Endothelial cell of umbilical vein (primary cell): ENCODE measurements at regions not wholly inside any gene's neighbourhood (a gene's known extent, or its start where the extent isn't known, plus 50 kb on each side); places are given as distances from the start of the nearest gene placed in this dataset.

Experiments
- BruUV-seq: library from RNA; stranded (reverse); fragments of 400-500 nt; replicated peaks from 2 replicates; lab custom pipeline; 2021; lab: Mats Ljungman, UMichigan
- CTCF ChIA-PET: fragments of 300-600, 350-600 bp; sonication (Branson Sonifier 250); formaldehyde crosslinking; loops from one replicate; lab custom pipeline; 2021; ENCODE audit warnings: antibody characterized with exemption, inconsistent platforms; lab: Charles Lee
- POLR2A ChIA-PET: fragments of 300-600, 350-600 bp; sonication (Branson Sonifier 250); formaldehyde crosslinking; loops from one replicate; lab custom pipeline; 2021; ENCODE audit warnings: antibody characterized with exemption, inconsistent platforms; lab: Charles Lee
- DNase-seq: peaks from one replicate; pipeline ENCODE4 v3.0.0-alpha.2; 2011; ENCODE audit warnings: low read depth, low spot score
- FAIRE-seq: peaks from 2 replicates; lab custom pipeline; 2011; peaks lifted over from hg19 to GRCh38; lab: Jason Lieb, UNC
- H2AFZ ChIP-seq: 2 replicates; pipeline ENCODE4 v1.6.0; 2012; ENCODE audit warnings: low read depth, low read length, control low read depth, inconsistent platforms
- H3K27ac ChIP-seq: 2 replicates; pipeline ENCODE4 v1.5.1; 2011; ENCODE audit warnings: low read depth, mild to moderate bottlenecking, control low read depth, low read length, moderate library complexity; ENCODE audit not compliant: insufficient read depth
- H3K27me3 ChIP-seq, 2 experiments: 2 replicates each; pipeline versions ENCODE4 v1.6.0 to v1.6.1; 2011; ENCODE audit warnings: low read length in 2 of 2, mixed read lengths in 1 of 2; ENCODE audit not compliant: control insufficient read depth in 2 of 2, insufficient read depth in 2 of 2
- H3K36me3 ChIP-seq, 2 experiments: 2 replicates in 1 of 2; 3 replicates in 1 of 2; pipeline ENCODE4 v1.5.1; 2011; ENCODE audit warnings: low read length in 2 of 2, mild to moderate bottlenecking in 1 of 2, moderate library complexity in 1 of 2; ENCODE audit not compliant: control insufficient read depth in 2 of 2, insufficient read depth in 2 of 2; ENCODE audit errors: extremely low read depth in 1 of 2
- H3K4me1 ChIP-seq: 3 replicates; pipeline ENCODE4 v1.5.1; 2011; ENCODE audit warnings: mild to moderate bottlenecking, low read length; ENCODE audit not compliant: control insufficient read depth, insufficient read depth; ENCODE audit errors: extremely low read depth
- H3K4me2 ChIP-seq: 2 replicates; pipeline ENCODE4 v1.6.1; 2011; ENCODE audit warnings: low read length, control low read depth, mixed read lengths; ENCODE audit not compliant: insufficient read depth
- H3K4me3 ChIP-seq, 3 experiments: fragments of 200-600 bp in 1 of 3; sonication (generic), shearing (Covaris generic) in 1 of 3; replicated peaks in 1 of 3; 2 replicates each; pipeline ENCODE4 v1.5.1; 2011 to 2016; ENCODE audit warnings: control low read depth in 3 of 3, low read length in 3 of 3, mild to moderate bottlenecking in 2 of 3, inconsistent platforms in 1 of 3, low read depth in 1 of 3, moderate library complexity in 1 of 3; ENCODE audit not compliant: insufficient read depth in 1 of 3
- H3K79me2 ChIP-seq: 2 replicates; pipeline ENCODE4 v1.6.0; 2012; ENCODE audit warnings: low read length, inconsistent platforms; ENCODE audit not compliant: control insufficient read depth, insufficient read depth
- H3K9ac ChIP-seq: replicated peaks from 2 replicates; pipeline ENCODE3; 2011; ENCODE audit warnings: low read length, control low read depth; ENCODE audit not compliant: insufficient read depth; ENCODE audit errors: extremely low read depth
- H3K9me1 ChIP-seq: replicated peaks from 3 replicates; pipeline ENCODE4 v1.6.0; 2011; ENCODE audit warnings: mild to moderate bottlenecking, low read length; ENCODE audit not compliant: control insufficient read depth, insufficient read depth; ENCODE audit errors: extremely low read depth
- H3K9me3 ChIP-seq: replicated peaks from 2 replicates; pipeline ENCODE4 v1.5.1; 2012; ENCODE audit warnings: low read length, inconsistent platforms; ENCODE audit not compliant: control insufficient read depth, insufficient read depth
- H4K20me1 ChIP-seq: replicated peaks from 2 replicates; pipeline ENCODE3; 2011; ENCODE audit warnings: mild to moderate bottlenecking, low read length; ENCODE audit not compliant: control insufficient read depth, insufficient read depth; ENCODE audit errors: extremely low read depth
- EZH2 ChIP-seq: IDR thresholded peaks from 2 replicates; pipeline ENCODE4 v1.6.1; 2012; ENCODE audit warnings: borderline replicate concordance, low read depth, mild to moderate bottlenecking, moderate library complexity, low read length, inconsistent platforms; ENCODE audit not compliant: severe bottlenecking
- FOS ChIP-seq: IDR thresholded peaks from 2 replicates; pipeline ENCODE4 v1.6.1; 2011; ENCODE audit warnings: mild to moderate bottlenecking, low read length, moderate library complexity, borderline replicate concordance; ENCODE audit not compliant: insufficient read depth
- GATA2 ChIP-seq: IDR thresholded peaks from 2 replicates; pipeline ENCODE4 v1.7.0; 2011; ENCODE audit warnings: low read depth, mild to moderate bottlenecking, moderate library complexity, mixed read lengths, low read length; ENCODE audit not compliant: insufficient read length, insufficient read depth
- JUN ChIP-seq: IDR thresholded peaks from 2 replicates; pipeline ENCODE4 v1.6.1; 2011; ENCODE audit warnings: borderline replicate concordance, low read depth; ENCODE audit not compliant: insufficient read length, insufficient read depth
- MYC ChIP-seq: IDR thresholded peaks from one replicate; pipeline ENCODE4 v1.6.1; 2011; ENCODE audit warnings: mild to moderate bottlenecking, low read depth, low read length
- POLR2A ChIP-seq: IDR thresholded peaks from 2 replicates; pipeline ENCODE4 v1.6.1; 2012; ENCODE audit warnings: low read depth, mild to moderate bottlenecking, control low read depth, low read length
- POLR2AphosphoS5 ChIP-seq: IDR thresholded peaks from 2 replicates; pipeline ENCODE4 v1.6.1; 2012; ENCODE audit warnings: low read depth, mild to moderate bottlenecking, control low read depth, low read length, moderate library complexity; ENCODE audit not compliant: insufficient read depth
- dilution Hi-C: fragments of 300-500 bp; cut with MboI; formaldehyde crosslinking; loops from one replicate; pipeline ENCODE4 v1.15.0; 2019; ENCODE audit warnings: low sequenced_read_pairs; ENCODE audit not compliant: extremely low pct_ligation_motif_present
- intact Hi-C: fragments of 100-400 bp; cut with micrococcal nuclease; formaldehyde crosslinking; loops from one replicate; pipeline ENCODE4 v1.10.0; 2022
- TF ChIP-seq, protein P1 (sequence below): IDR thresholded peaks from 2 replicates; pipeline ENCODE4 v1.6.1; 2011; ENCODE audit not compliant: insufficient read depth, insufficient read length
- TF ChIP-seq, protein P2 (sequence below), 2 donors: IDR thresholded peaks; 1 replicate in 1 of 2; 2 replicates in 1 of 2; pipeline ENCODE4 v1.5.1; 2011; ENCODE audit warnings: low read length in 2 of 2, mild to moderate bottlenecking in 2 of 2, moderate library complexity in 2 of 2, control low read depth in 1 of 2, inconsistent platforms in 1 of 2, low read depth in 1 of 2; ENCODE audit not compliant: insufficient read depth in 1 of 2; ENCODE audit errors: extremely low read depth in 1 of 2

DNA sequence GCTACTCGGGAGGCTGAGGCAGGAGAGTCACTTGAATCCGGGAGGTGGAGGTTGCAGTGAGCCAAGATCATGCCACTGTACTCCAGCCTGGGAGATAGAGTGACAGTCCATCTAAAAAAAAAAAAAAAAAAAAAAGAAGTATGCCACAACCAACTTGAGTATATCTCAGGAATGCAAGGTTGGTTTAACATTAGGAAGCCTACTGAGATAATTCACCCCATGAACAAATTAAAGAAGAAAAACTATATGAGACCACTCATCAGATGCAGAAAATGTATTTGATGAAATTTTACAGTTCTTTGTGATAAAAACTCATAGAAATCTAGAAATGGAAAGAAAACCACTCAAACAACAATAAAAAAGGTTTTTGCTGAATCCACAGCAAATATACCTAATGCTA is 373.8 kb downstream of the LMO4 start:
- Histone ChIP-seq H3K27me3 (no peaks in the 10 kb centered on the region), H3K9ac (no peak overlapping the region), H3K27ac (no peak overlapping the region), H3K9me3 (no peaks in the 10 kb centered on the region), H3K36me3 (no peaks in the 10 kb centered on the region), H3K4me2 (no peak overlapping the region), H3K79me2 (no peaks in the 10 kb centered on the region), H2AFZ (no peak overlapping the region), H3K9me1 (no peaks in the 10 kb centered on the region), H4K20me1 (no peaks in the 10 kb centered on the region), H3K4me3 (no peak overlapping the region), H3K4me1 (no peaks in the 10 kb centered on the region)
- DNase-seq (no peak), FAIRE-seq (no peak)
- no peak for TF ChIP-seq FOS
- no peak for TF ChIP-seq POLR2AphosphoS5
- no peak for TF ChIP-seq POLR2A
- TF ChIP-seq GATA2: no peak
- no peak for TF ChIP-seq JUN
- no peak for TF ChIP-seq EZH2
- no peak for TF ChIP-seq MYC
- TF ChIP-seq, protein P1, sequence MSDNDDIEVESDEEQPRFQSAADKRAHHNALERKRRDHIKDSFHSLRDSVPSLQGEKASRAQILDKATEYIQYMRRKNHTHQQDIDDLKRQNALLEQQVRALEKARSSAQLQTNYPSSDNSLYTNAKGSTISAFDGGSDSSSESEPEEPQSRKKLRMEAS: no peak
- TF ChIP-seq, protein P2, sequence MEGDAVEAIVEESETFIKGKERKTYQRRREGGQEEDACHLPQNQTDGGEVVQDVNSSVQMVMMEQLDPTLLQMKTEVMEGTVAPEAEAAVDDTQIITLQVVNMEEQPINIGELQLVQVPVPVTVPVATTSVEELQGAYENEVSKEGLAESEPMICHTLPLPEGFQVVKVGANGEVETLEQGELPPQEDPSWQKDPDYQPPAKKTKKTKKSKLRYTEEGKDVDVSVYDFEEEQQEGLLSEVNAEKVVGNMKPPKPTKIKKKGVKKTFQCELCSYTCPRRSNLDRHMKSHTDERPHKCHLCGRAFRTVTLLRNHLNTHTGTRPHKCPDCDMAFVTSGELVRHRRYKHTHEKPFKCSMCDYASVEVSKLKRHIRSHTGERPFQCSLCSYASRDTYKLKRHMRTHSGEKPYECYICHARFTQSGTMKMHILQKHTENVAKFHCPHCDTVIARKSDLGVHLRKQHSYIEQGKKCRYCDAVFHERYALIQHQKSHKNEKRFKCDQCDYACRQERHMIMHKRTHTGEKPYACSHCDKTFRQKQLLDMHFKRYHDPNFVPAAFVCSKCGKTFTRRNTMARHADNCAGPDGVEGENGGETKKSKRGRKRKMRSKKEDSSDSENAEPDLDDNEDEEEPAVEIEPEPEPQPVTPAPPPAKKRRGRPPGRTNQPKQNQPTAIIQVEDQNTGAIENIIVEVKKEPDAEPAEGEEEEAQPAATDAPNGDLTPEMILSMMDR (IDR thresholded peaks at IDR 0.05; ENCODE audit: extremely low read depth in 1 of 2, insufficient read depth in 1 of 2, low read depth in 1 of 2, low read length in 2 of 2): no peak
- POLR2A ChIA-PET: no interaction called here
- no TSS peak for BruUV-seq
- dilution Hi-C loops: no loop called here
- intact Hi-C loops: no loop called here
- CTCF ChIA-PET: no interaction called here
